Endothelial cell of umbilical vein (primary cell): ENCODE measurements at regions not wholly inside any gene's neighbourhood (a gene's known extent, or its start where the extent isn't known, plus 50 kb on each side); places are given as distances from the start of the nearest gene placed in this dataset.

Experiments used
- BruUV-seq: library from RNA; stranded (reverse); fragments of 400-500 nt; replicated peaks from 2 replicates; lab custom pipeline; 2021; lab: Mats Ljungman, UMichigan
- CTCF ChIA-PET: fragments of 300-600, 350-600 bp; sonication (Branson Sonifier 250); formaldehyde crosslinking; loops from one replicate; lab custom pipeline; 2021; ENCODE audit warnings: antibody characterized with exemption, inconsistent platforms; lab: Charles Lee
- POLR2A ChIA-PET: fragments of 300-600, 350-600 bp; sonication (Branson Sonifier 250); formaldehyde crosslinking; loops from one replicate; lab custom pipeline; 2021; ENCODE audit warnings: antibody characterized with exemption, inconsistent platforms; lab: Charles Lee
- DNase-seq: peaks from one replicate; pipeline ENCODE4 v3.0.0-alpha.2; 2011; ENCODE audit warnings: low read depth, low spot score
- FAIRE-seq: peaks from 2 replicates; lab custom pipeline; 2011; peaks lifted over from hg19 to GRCh38; lab: Jason Lieb, UNC
- H2AFZ ChIP-seq: 2 replicates; pipeline ENCODE4 v1.6.0; 2012; ENCODE audit warnings: low read depth, low read length, control low read depth, inconsistent platforms
- H3K27ac ChIP-seq: 2 replicates; pipeline ENCODE4 v1.5.1; 2011; ENCODE audit warnings: low read depth, mild to moderate bottlenecking, control low read depth, low read length, moderate library complexity; ENCODE audit not compliant: insufficient read depth
- H3K27me3 ChIP-seq, 2 experiments: 2 replicates each; pipeline versions ENCODE4 v1.6.0 to v1.6.1; 2011; ENCODE audit warnings: low read length in 2 of 2, mixed read lengths in 1 of 2; ENCODE audit not compliant: control insufficient read depth in 2 of 2, insufficient read depth in 2 of 2
- H3K36me3 ChIP-seq, 2 experiments: 2 replicates in 1 of 2; 3 replicates in 1 of 2; pipeline ENCODE4 v1.5.1; 2011; ENCODE audit warnings: low read length in 2 of 2, mild to moderate bottlenecking in 1 of 2, moderate library complexity in 1 of 2; ENCODE audit not compliant: control insufficient read depth in 2 of 2, insufficient read depth in 2 of 2; ENCODE audit errors: extremely low read depth in 1 of 2
- H3K4me1 ChIP-seq: 3 replicates; pipeline ENCODE4 v1.5.1; 2011; ENCODE audit warnings: mild to moderate bottlenecking, low read length; ENCODE audit not compliant: control insufficient read depth, insufficient read depth; ENCODE audit errors: extremely low read depth
- H3K4me2 ChIP-seq: 2 replicates; pipeline ENCODE4 v1.6.1; 2011; ENCODE audit warnings: low read length, control low read depth, mixed read lengths; ENCODE audit not compliant: insufficient read depth
- H3K4me3 ChIP-seq, 3 experiments: fragments of 200-600 bp in 1 of 3; sonication (generic), shearing (Covaris generic) in 1 of 3; replicated peaks in 1 of 3; 2 replicates each; pipeline ENCODE4 v1.5.1; 2011 to 2016; ENCODE audit warnings: control low read depth in 3 of 3, low read length in 3 of 3, mild to moderate bottlenecking in 2 of 3, inconsistent platforms in 1 of 3, low read depth in 1 of 3, moderate library complexity in 1 of 3; ENCODE audit not compliant: insufficient read depth in 1 of 3
- H3K79me2 ChIP-seq: 2 replicates; pipeline ENCODE4 v1.6.0; 2012; ENCODE audit warnings: low read length, inconsistent platforms; ENCODE audit not compliant: control insufficient read depth, insufficient read depth
- H3K9ac ChIP-seq: replicated peaks from 2 replicates; pipeline ENCODE3; 2011; ENCODE audit warnings: low read length, control low read depth; ENCODE audit not compliant: insufficient read depth; ENCODE audit errors: extremely low read depth
- H3K9me1 ChIP-seq: replicated peaks from 3 replicates; pipeline ENCODE4 v1.6.0; 2011; ENCODE audit warnings: mild to moderate bottlenecking, low read length; ENCODE audit not compliant: control insufficient read depth, insufficient read depth; ENCODE audit errors: extremely low read depth
- H3K9me3 ChIP-seq: replicated peaks from 2 replicates; pipeline ENCODE4 v1.5.1; 2012; ENCODE audit warnings: low read length, inconsistent platforms; ENCODE audit not compliant: control insufficient read depth, insufficient read depth
- H4K20me1 ChIP-seq: replicated peaks from 2 replicates; pipeline ENCODE3; 2011; ENCODE audit warnings: mild to moderate bottlenecking, low read length; ENCODE audit not compliant: control insufficient read depth, insufficient read depth; ENCODE audit errors: extremely low read depth
- CTCF ChIP-seq, 2 donors: IDR thresholded peaks; 1 replicate in 1 of 2; 2 replicates in 1 of 2; pipeline ENCODE4 v1.5.1; 2011; ENCODE audit warnings: low read length in 2 of 2, mild to moderate bottlenecking in 2 of 2, moderate library complexity in 2 of 2, control low read depth in 1 of 2, inconsistent platforms in 1 of 2, low read depth in 1 of 2; ENCODE audit not compliant: insufficient read depth in 1 of 2; ENCODE audit errors: extremely low read depth in 1 of 2
- EZH2 ChIP-seq: IDR thresholded peaks from 2 replicates; pipeline ENCODE4 v1.6.1; 2012; ENCODE audit warnings: borderline replicate concordance, low read depth, mild to moderate bottlenecking, moderate library complexity, low read length, inconsistent platforms; ENCODE audit not compliant: severe bottlenecking
- FOS ChIP-seq: IDR thresholded peaks from 2 replicates; pipeline ENCODE4 v1.6.1; 2011; ENCODE audit warnings: mild to moderate bottlenecking, low read length, moderate library complexity, borderline replicate concordance; ENCODE audit not compliant: insufficient read depth
- GATA2 ChIP-seq: IDR thresholded peaks from 2 replicates; pipeline ENCODE4 v1.7.0; 2011; ENCODE audit warnings: low read depth, mild to moderate bottlenecking, moderate library complexity, mixed read lengths, low read length; ENCODE audit not compliant: insufficient read length, insufficient read depth
- JUN ChIP-seq: IDR thresholded peaks from 2 replicates; pipeline ENCODE4 v1.6.1; 2011; ENCODE audit warnings: borderline replicate concordance, low read depth; ENCODE audit not compliant: insufficient read length, insufficient read depth
- MAX ChIP-seq: IDR thresholded peaks from 2 replicates; pipeline ENCODE4 v1.6.1; 2011; ENCODE audit not compliant: insufficient read depth, insufficient read length
- MYC ChIP-seq: IDR thresholded peaks from one replicate; pipeline ENCODE4 v1.6.1; 2011; ENCODE audit warnings: mild to moderate bottlenecking, low read depth, low read length
- POLR2A ChIP-seq: IDR thresholded peaks from 2 replicates; pipeline ENCODE4 v1.6.1; 2012; ENCODE audit warnings: low read depth, mild to moderate bottlenecking, control low read depth, low read length
- POLR2AphosphoS5 ChIP-seq: IDR thresholded peaks from 2 replicates; pipeline ENCODE4 v1.6.1; 2012; ENCODE audit warnings: low read depth, mild to moderate bottlenecking, control low read depth, low read length, moderate library complexity; ENCODE audit not compliant: insufficient read depth
- dilution Hi-C: fragments of 300-500 bp; cut with MboI; formaldehyde crosslinking; loops from one replicate; pipeline ENCODE4 v1.15.0; 2019; ENCODE audit warnings: low sequenced_read_pairs; ENCODE audit not compliant: extremely low pct_ligation_motif_present
- intact Hi-C: fragments of 100-400 bp; cut with micrococcal nuclease; formaldehyde crosslinking; loops from one replicate; pipeline ENCODE4 v1.10.0; 2022

GRCh38 chr14:50051106-50051505 is 65.3 kb downstream of the VCPKMT start:
- intact Hi-C loops, result no loop called here
- no peaks in the 10 kb centered on the region for H3K27me3 ChIP-seq
- BruUV-seq, result no TSS peak
- no peaks in the 10 kb centered on the region for H4K20me1 ChIP-seq
- TF ChIP-seq POLR2A, result no peak
- no peak for TF ChIP-seq GATA2
- TF ChIP-seq MAX, result no peak
- TF ChIP-seq CTCF (IDR thresholded peaks at IDR 0.05; ENCODE audit: extremely low read depth in 1 of 2, insufficient read depth in 1 of 2, low read depth in 1 of 2, low read length in 2 of 2), result no peak
- no peak for TF ChIP-seq POLR2AphosphoS5
- no peak for TF ChIP-seq EZH2
- H3K79me2 ChIP-seq, result no peaks in the 10 kb centered on the region
- H3K36me3 ChIP-seq, result no peaks in the 10 kb centered on the region
- no peaks in the 10 kb centered on the region for H3K4me1 ChIP-seq
- H3K4me2 ChIP-seq, result no peak overlapping the region
- POLR2A ChIA-PET, result no interaction called here
- DNase-seq, result no peak
- H3K9me1 ChIP-seq, result no peaks in the 10 kb centered on the region
- no peak overlapping the region for H3K9ac ChIP-seq
- dilution Hi-C loops, result no loop called here
- H3K4me3 ChIP-seq, result no peak overlapping the region
- no peak overlapping the region for H3K27ac ChIP-seq
- H3K9me3 ChIP-seq, result no peaks in the 10 kb centered on the region
- CTCF ChIA-PET, result interaction anchor here (1.6 kb wide), 1 partner anchor 11 kb away, joined by 3 read pairs; no protein-coding TSS in a partner anchor
- FAIRE-seq, result no peak
- no peak overlapping the region for H2AFZ ChIP-seq

- H3K27me3 ChIP-seq, result no peaks in the 10 kb centered on the region
- DNase-seq, result no peak
- H3K4me1 ChIP-seq, result no peaks in the 10 kb centered on the region
- intact Hi-C loops (no loop called here), dilution Hi-C loops (no loop called here)
- no peaks in the 10 kb centered on the region for H4K20me1 ChIP-seq
- no peak overlapping the region for H3K4me2 ChIP-seq
- FAIRE-seq, result no peak
- H3K36me3 ChIP-seq, result no peaks in the 10 kb centered on the region
- no peak overlapping the region for H2AFZ ChIP-seq
- BruUV-seq, result no TSS peak
- no peaks in the 10 kb centered on the region for H3K9me1 ChIP-seq
- CTCF ChIA-PET, result no interaction called here
- H3K9me3 ChIP-seq, result no peaks in the 10 kb centered on the region
- H3K27ac ChIP-seq, result no peak overlapping the region
- POLR2A ChIA-PET, result no interaction called here
- no peak overlapping the region for H3K4me3 ChIP-seq
- H3K9ac ChIP-seq, result no peak overlapping the region
- no peaks in the 10 kb centered on the region for H3K79me2 ChIP-seq
- TF ChIP-seq POLR2A (no peak), POLR2AphosphoS5 (no peak), JUN (no peak), CTCF (IDR thresholded peaks at IDR 0.05; ENCODE audit: extremely low read depth in 1 of 2, insufficient read depth in 1 of 2, low read depth in 1 of 2, low read length in 2 of 2) (no peak), MAX (no peak), FOS (no peak), GATA2 (no peak), EZH2 (no peak), MYC (no peak)
Measured at GRCh38 chr14:50051706-50052105, 64.7 kb downstream of the VCPKMT start.
